Activated CD8-positive, alpha-beta memory T cell treated with anti-CD3 and anti-CD28 coated beads for 36 hours (primary cell): ENCODE measurements at regions not wholly inside any gene's neighbourhood (a gene's known extent, or its start where the extent isn't known, plus 50 kb on each side); places are given as distances from the start of the nearest gene placed in this dataset.

ENCODE experiments used
- CTCF ChIA-PET: fragments of 350-600 bp; sonication (Branson Sonifier 250); formaldehyde crosslinking; loops from one replicate; lab custom pipeline; 2021; ENCODE audit warnings: antibody characterized with exemption; lab: Charles Lee
- POLR2A ChIA-PET: fragments of 350-600 bp; sonication (Branson Sonifier 250); formaldehyde crosslinking; loops from one replicate; lab custom pipeline; 2021; ENCODE audit warnings: antibody characterized with exemption; lab: Charles Lee

DNA sequence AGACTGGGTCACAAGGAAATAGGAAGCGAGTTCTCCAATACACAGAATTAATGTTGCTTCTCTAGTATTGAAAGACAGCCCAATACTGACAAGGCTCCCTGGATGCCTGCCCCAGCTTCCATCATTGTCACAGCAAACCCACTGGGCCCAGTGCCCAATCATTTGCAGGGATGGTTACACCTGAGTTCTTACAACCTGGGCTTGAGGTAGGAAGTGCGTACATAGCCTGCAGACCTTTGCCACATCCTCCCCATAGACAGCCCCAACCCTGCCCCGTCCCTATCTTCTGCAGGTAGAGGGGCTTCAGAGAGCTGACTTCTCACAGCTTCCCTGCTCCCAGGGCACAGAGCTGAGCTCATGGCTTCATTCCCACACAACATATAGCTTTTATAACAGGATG, 108.1 kb upstream of the UBL3 start:
- POLR2A ChIA-PET: no interaction called here
- CTCF ChIA-PET: interaction anchor here (0.8 kb wide), 1 partner anchor 154 kb away, joined by 3 read pairs; no protein-coding TSS in a partner anchor

DNA sequence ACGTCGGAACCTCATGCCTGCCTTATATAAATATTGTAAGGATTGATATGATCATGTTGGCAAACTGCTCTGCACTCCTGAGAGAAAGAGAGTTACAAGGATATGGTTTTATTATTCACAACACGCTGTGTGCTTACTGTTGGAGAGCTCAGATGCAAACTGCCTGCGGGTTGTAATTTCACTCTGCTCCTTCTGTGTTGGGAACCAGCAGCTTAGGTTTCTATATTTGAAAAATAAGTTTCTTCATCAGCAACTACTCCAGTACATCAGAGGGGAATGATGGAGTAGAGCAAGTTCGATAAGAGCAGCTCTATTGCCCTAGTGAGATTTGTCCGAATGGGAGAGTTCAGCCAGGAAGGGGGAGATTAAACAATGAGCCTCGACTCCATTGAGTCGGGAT, 106.9 kb upstream of the UBL3 start:
- POLR2A ChIA-PET: no interaction called here
- CTCF ChIA-PET: interaction anchor here (0.9 kb wide), 1 partner anchor 158 kb away, joined by 3 read pairs; no protein-coding TSS in a partner anchor

- ChIA-PET CTCF (interaction anchor here (0.9 to 1.5 kb wide), 2 partner anchors 32 to 158 kb away, joined by 3 read pairs; no protein-coding TSS in a partner anchor), POLR2A (no interaction called here)
Measured at GRCh38 chr13:29956853-29957252, 106.4 kb upstream of the UBL3 start.

DNA sequence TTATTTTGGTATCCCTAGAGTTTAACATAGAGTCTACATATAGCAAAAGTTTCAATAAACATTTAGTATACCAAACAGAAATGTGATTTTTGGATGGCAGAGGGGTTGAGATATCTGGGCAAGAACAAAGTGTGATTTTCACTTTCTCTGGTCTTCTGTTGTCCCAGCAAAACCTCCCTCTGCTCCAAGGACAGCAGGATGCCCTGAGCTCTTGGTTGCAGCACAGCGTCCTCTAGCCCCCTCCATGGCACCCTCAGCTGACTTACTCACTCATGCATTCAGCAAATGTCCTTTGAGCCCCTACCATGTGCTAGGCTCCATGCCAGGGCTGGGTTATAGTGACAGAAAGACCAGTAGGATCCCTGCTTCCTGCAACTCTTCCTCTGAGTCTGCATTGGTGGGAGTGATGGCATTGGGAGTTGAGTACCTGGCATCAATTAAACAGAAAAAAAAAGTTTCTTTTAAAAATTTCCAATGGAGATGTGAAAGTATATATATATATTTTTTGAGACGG, 104.8 kb upstream of the UBL3 start:
- ChIA-PET CTCF (interaction anchor here (1.8 kb wide), 1 partner anchor 158 kb away, joined by 9 read pairs; no protein-coding TSS in a partner anchor), POLR2A (no interaction called here)

DNA sequence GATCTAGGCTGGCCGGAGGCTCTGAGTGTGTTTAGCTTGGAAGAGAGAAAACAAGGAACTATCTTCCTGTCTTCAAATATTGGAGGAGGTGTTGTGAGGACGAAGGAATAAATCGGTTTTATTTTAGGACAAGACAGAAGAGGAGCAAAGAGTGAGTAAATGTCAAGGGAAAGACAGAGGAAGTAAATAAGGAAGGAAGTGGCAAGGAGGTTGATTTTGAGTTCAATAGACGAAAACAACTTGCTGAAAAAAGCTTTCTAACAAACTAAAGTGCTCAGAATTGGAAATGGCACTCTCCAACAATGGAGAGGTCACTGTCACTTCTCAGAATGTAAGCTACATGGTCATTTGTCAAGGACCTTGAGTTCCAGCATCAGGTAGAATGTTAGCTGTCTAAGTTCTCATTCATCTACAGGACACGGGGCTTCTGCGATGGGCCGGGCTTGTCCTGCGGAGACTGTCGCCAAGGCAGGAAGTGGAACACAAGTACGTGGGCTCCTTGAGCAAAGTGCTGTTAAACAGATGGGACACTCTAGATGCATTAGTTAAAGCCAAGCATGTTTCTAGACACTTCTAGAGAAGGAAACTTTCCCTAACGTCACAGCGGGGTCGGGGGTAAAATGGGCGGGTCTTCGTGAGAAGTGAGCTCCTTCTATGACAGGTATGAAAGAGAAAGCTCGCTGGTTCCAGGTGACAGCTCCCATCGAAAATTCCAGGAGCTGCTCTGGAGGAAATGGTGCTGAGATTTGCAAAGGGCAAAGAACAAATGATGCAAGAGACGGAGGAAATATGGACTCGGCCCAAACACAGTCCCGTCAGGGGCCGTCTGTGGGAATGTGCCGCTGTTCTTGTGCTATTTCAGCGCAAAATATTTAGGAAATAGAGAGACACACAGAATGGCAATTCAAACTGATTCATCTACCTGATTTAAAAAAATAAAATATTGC, 103.9 kb upstream of the UBL3 start:
- CTCF ChIA-PET: interaction anchor here (1.8 to 2.0 kb wide), 2 partner anchors 18 to 159 kb away, joined by 5 to 9 read pairs; no protein-coding TSS in a partner anchor
- POLR2A ChIA-PET: interaction anchor here (1.0 kb wide), 1 partner anchor 18 kb away, joined by 4 read pairs; no protein-coding TSS in a partner anchor

GRCh38 chr13:29953542-29953941, 103.1 kb upstream of the UBL3 start:
- CTCF ChIA-PET: interaction anchor here (1.8 to 2.0 kb wide), 2 partner anchors 18 to 159 kb away, joined by 5 to 9 read pairs; no protein-coding TSS in a partner anchor
- POLR2A ChIA-PET: interaction anchor here (1.0 kb wide), 1 partner anchor 17 kb away, joined by 4 read pairs; no protein-coding TSS in a partner anchor

DNA sequence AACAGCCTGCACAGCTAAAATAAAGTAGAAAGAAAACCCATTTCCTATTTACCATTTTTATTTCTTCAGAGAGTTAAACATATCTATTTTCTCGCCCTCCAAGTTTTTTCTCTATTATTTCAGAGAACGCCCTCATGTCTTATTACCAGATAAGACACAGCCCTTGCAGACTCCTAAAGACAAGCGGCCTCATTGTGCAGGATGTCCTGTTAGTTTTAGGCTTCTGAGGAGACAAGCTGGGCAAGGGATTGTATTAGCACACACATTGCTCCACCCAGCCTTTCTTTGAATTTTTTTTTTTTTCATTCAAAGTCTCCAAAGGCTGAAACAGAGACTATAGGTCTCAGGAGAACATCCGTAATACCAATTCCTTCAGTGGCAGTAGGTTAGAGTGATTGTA, 101.8 kb upstream of the UBL3 start:
- ChIA-PET POLR2A (no interaction called here), CTCF (no interaction called here)

DNA sequence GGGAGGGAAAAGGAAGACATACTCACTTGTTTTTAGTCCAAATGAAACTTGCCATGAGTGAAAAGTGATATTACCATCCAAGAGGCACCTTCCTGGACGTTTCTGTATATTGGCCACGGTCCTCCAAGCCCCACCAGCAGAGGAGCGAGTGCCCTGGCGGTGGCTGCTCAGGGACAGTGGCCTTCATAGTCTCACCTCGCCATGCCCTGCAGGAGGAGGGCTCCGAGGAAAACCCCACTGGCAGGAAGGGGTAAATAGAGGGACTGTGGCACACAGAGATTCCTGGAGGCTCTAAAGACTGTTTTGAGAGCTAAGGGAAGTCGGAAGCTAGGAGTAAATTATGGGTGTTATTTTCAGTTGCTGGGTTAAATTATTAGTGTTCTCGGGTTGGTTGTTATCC, 98.4 kb upstream of the UBL3 start:
- POLR2A ChIA-PET: no interaction called here

DNA sequence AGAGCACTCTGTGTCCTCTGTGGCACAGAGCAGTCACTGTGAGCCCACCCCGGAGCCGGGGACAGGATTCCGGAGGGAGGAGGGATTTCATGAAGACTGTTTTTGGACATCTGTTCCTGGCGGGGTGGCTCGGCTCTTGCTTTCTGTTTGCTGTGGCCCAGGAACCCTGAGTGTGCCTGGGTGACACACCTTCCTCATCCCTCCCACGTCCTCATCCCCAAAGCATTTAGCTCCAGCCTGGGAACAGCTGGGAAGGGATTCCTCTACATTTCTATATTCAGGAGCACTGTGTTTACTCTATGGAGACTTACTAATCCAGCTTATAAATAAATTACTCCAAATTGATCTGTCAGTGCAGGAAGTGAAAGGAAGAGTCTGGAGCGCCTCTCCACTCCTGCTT, 97.8 kb upstream of the UBL3 start:
- ChIA-PET POLR2A (no interaction called here), CTCF (interaction anchor here (0.6 to 1.3 kb wide), 2 partner anchors 24 to 119 kb away, joined by 3 read pairs; no protein-coding TSS in a partner anchor)

More for the DNA sequence above, 98.4 kb upstream of the UBL3 start:
- CTCF ChIA-PET: interaction anchor here (0.6 to 1.3 kb wide), 2 partner anchors 25 to 119 kb away, joined by 3 read pairs; no protein-coding TSS in a partner anchor

DNA sequence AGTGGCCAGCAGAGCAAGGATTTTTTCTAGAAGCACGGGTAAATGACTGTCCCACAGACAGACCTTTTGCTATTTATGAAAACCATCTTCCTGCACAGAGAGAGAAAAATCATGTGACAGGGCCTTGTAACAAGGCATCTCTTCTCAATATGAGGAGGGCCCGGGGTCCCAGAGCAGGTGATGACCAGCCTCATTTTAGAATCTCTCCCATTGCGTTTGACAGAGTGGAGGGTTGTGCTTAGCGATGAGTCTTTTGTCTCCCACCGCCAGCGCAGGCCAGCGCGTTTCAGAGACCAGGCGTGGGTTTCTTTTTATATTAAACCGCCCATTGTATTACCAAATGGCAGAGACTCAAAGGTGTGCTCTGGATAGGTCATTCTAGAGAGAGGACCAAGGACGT, 97.4 kb upstream of the UBL3 start:
- CTCF ChIA-PET: interaction anchor here (1.3 kb wide), 1 partner anchor 24 kb away, joined by 3 read pairs; no protein-coding TSS in a partner anchor
- POLR2A ChIA-PET: no interaction called here

DNA sequence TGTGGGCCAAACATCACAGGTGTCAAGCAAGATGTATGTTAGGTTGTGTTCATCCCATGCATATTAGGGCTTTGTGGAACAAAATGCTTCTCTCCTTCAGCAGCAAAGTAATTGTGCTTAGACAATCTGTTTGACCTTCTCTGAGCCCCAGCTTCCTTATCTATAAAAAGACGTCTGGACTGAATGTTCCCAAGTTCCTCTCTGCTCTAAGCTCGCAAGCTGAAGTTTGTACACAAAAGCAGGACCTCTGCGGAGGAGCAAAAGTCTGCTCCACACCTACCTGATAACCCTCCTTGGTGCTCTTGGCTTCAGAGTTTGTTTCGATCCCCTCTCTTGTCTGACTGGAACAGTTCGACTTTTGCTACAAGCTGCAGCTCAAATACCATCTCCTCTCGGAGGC, 95.7 kb upstream of the UBL3 start:
- CTCF ChIA-PET: no interaction called here
- POLR2A ChIA-PET: no interaction called here

DNA sequence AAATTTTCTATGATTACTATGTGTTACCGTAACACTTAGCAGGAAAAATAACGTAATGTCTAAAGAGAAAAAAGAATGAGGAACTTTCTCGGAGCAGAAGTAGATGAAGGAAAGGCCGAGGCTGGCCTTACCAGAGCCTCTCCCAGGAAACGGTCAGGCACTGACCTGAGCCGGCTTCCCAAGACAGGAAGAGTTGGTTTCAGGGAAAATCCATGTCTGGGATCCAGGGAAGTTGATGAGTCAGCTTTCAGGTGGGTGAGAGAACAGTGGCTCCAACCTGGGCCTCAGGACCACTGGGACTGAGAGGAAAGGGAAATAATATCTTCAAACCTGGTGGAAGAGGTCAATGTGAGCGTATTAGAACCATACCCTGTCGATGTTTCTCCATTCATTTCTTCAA, 93.3 kb upstream of the UBL3 start:
- POLR2A ChIA-PET: no interaction called here
- CTCF ChIA-PET: no interaction called here

GRCh38 chr13:29943273-29943672, 92.9 kb upstream of the UBL3 start:
- CTCF ChIA-PET: no interaction called here
- POLR2A ChIA-PET: no interaction called here

GRCh38 chr13:29940715-29941114, 90.3 kb upstream of the UBL3 start:
- ChIA-PET POLR2A (no interaction called here), CTCF (no interaction called here)

- POLR2A ChIA-PET: no interaction called here
- CTCF ChIA-PET: no interaction called here
Measured at GRCh38 chr13:29939158-29939557, 88.7 kb upstream of the UBL3 start.

- POLR2A ChIA-PET: no interaction called here
- CTCF ChIA-PET: interaction anchor here (1.3 kb wide), 2 partner anchors 167 to 177 kb away, joined by 3 to 4 read pairs; no protein-coding TSS in a partner anchor
Measured at GRCh38 chr13:29937841-29938240, 87.4 kb upstream of the UBL3 start.

GRCh38 chr13:29937379-29937778, 87.0 kb upstream of the UBL3 start:
- CTCF ChIA-PET: interaction anchor here (1.3 kb wide), 2 partner anchors 166 to 178 kb away, joined by 3 to 4 read pairs; no protein-coding TSS in a partner anchor

GRCh38 chr13:29936956-29937355, 86.5 kb upstream of the UBL3 start:
- ChIA-PET CTCF (interaction anchor here (1.1 to 2.8 kb wide), 3 partner anchors 13 to 178 kb away, joined by 5 to 23 read pairs (median 5); partner anchors contain the start of gene UBL3), POLR2A (interaction anchor here (1.0 to 1.2 kb wide), 2 partner anchors 16 to 17 kb away, joined by 3 to 4 read pairs; no protein-coding TSS in a partner anchor)

More at GRCh38 chr13:29937379-29937778, 87.0 kb upstream of the UBL3 start:
- POLR2A ChIA-PET: interaction anchor here (1.0 kb wide), 1 partner anchor 16 kb away, joined by 3 read pairs; no protein-coding TSS in a partner anchor
